ENCODE measurements at regions not wholly inside any gene's neighbourhood (a gene's known extent, or its start where the extent isn't known, plus 50 kb on each side); places are given as distances from the start of the nearest gene placed in this dataset.
"Not testable (repeated sequence)": the region's sequence is repeated elsewhere in the genome, so short reads cannot be mapped to it uniquely, and the experiment has no call there.

DNA sequence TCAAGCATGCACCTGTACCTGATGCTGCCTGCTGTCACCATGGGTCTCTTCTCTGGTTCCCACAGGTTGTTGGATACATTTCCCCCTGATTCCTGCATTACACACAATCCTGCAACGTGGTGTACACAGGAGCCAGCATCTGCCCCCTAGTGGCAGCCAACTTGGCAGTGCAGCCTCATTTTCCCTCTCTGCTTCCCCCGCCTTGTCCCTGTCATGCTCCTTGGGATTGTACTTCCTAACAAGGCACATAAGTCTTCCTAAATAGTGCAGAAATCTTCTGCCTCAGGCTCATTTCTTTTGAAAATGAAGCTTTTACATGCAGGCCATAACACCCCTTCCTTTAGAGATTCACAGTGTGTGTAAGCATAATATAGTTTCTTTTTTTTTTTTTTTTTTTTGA lies 387.5 kb downstream of the CCSER2 start:
- no peaks in the 10 kb centered on the region for H3K9me3 ChIP-seq
- intact Hi-C loops (cut with DNase I, micrococcal nuclease), result no loop called here
- DNase-seq (peak in 2 of 3 donors; percentile 28 to 35), ATAC-seq (peak; percentile 73)
- H3K36me3 ChIP-seq (ENCODE audit: low read depth), result no peaks in the 10 kb centered on the region
- no peaks in the 10 kb centered on the region for H3K4me1 ChIP-seq (ENCODE audit: low read depth)
- no peak overlapping the region for H3K4me3 ChIP-seq
- TF ChIP-seq, protein P1, sequence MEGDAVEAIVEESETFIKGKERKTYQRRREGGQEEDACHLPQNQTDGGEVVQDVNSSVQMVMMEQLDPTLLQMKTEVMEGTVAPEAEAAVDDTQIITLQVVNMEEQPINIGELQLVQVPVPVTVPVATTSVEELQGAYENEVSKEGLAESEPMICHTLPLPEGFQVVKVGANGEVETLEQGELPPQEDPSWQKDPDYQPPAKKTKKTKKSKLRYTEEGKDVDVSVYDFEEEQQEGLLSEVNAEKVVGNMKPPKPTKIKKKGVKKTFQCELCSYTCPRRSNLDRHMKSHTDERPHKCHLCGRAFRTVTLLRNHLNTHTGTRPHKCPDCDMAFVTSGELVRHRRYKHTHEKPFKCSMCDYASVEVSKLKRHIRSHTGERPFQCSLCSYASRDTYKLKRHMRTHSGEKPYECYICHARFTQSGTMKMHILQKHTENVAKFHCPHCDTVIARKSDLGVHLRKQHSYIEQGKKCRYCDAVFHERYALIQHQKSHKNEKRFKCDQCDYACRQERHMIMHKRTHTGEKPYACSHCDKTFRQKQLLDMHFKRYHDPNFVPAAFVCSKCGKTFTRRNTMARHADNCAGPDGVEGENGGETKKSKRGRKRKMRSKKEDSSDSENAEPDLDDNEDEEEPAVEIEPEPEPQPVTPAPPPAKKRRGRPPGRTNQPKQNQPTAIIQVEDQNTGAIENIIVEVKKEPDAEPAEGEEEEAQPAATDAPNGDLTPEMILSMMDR (IDR thresholded peaks at IDR 0.05), result peak; percentile 28

DNA sequence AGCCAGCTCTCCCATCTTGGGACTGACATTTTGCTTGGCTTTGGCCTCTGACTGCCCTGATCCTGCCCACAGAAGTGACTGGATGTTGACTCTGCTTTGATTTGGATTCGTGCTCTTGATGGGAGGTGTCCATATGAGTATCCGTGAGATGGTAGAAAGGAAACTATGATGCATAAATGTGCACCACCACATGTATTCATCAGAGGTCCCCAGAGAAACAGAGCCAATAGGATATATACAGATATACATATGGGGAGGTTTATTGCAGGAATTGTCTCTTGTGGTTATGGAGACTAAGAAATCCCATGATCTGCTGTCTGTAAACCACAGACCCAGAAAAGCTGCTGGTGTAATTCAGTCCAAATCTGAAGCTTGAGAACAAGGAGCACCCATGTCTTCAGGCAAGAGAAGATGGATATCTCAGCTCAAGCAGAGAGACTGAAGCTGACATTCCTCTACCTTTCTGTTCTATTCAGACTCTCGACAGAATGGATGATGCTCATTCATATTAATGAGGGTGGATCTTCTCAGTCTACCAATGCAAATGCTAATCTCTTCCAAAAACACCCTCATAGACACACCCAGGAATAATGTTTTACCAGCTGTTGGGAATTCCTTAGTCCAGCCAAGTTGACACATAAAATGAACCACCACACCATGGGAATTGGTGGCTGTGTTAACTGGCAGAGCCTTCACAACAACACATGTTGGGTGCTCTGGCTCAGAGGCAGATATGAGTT lies 390.7 kb downstream of the CCSER2 start:
- no peaks in the 10 kb centered on the region for H3K36me3 ChIP-seq (ENCODE audit: low read depth)
- intact Hi-C loops (cut with DNase I, micrococcal nuclease), result no loop called here
- H3K4me1 ChIP-seq (ENCODE audit: low read depth), result no peaks in the 10 kb centered on the region
- DNase-seq (no peak), ATAC-seq (no peak)
- TF ChIP-seq, protein P1 (IDR thresholded peaks at IDR 0.05), result no peak
- no peaks in the 10 kb centered on the region for H3K9me3 ChIP-seq
- H3K4me3 ChIP-seq, result no peak overlapping the region

DNA sequence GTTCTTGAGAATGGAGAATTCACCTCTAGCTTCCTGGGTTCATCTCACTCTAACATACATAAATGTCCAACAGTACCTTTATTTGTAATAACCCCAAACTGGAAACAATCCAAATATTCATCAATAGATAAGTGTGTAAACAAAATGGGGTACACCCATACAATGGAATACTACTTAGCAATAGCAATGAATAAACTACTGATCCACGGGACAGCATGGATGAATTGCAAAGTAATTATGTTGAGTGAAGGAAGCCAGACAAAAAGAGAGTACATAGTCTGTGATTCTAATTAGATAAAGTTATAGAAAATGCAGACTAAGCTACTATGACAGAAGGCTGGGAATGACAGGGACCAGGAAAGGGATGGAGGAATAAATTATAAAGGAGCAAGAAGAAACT lies 391.3 kb downstream of the CCSER2 start:
- TF ChIP-seq, protein P1 (IDR thresholded peaks at IDR 0.05), result no peak
- Histone ChIP-seq H3K36me3 (ENCODE audit: low read depth) (no peaks in the 10 kb centered on the region), H3K9me3 (no peaks in the 10 kb centered on the region), H3K4me1 (ENCODE audit: low read depth) (no peaks in the 10 kb centered on the region), H3K4me3 (no peak overlapping the region)
- intact Hi-C loops (cut with DNase I, micrococcal nuclease), result no loop called here
- ATAC-seq, result no peak
- no peak for DNase-seq

DNA sequence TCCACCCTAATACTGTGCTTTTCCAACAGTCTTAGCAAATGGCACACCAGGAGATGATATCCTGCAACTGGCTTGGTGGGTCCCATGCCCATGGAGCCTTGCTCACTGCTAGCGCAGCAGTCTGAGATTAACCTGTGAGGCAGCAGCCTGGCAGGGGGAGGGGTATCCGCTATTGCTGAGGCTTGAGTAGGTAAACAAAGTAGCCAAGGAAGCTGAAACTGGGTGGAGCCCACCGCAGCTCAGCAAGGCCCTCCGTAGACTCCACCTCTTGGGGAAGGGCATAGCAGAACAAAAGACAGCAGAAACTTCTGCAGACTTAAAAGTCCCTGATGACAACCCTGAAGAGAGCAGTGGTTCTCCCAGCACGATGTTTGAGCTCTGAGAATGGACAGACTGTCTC lies 399.0 kb downstream of the CCSER2 start:
- DNase-seq (no peak), ATAC-seq (no peak)
- intact Hi-C loops (cut with DNase I, micrococcal nuclease), result no loop called here
- H3K4me3 ChIP-seq, result no peak overlapping the region
- TF ChIP-seq, protein P1 (IDR thresholded peaks at IDR 0.05), result no peak
- no peaks in the 10 kb centered on the region for H3K4me1 ChIP-seq (ENCODE audit: low read depth)
- H3K9me3 ChIP-seq, result no peaks in the 10 kb centered on the region
- H3K36me3 ChIP-seq (ENCODE audit: low read depth), result no peaks in the 10 kb centered on the region

DNA sequence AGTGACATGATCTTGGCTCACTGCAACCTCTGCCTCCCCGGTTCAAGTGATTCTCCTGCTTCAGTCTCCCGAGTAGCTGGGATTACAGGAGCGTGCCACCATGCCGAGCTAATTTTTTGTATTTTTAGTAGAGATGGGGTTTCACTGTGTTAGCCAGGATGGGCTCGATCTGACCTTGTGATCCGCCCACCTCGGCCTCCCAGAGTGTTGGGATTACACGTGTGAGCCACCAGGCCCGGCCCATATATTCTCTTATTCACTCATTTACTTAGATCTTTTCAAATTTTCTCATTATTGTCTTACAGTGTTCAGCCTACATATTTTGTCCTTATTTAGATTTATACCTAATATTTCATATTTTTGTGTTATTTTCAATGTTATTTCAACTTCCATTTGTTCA lies 410.7 kb downstream of the CCSER2 start:
- intact Hi-C loops (cut with DNase I, micrococcal nuclease); DNase-seq; H3K4me3 ChIP-seq; H3K36me3 ChIP-seq (ENCODE audit: low read depth); ATAC-seq; H3K9me3 ChIP-seq; H3K4me1 ChIP-seq (ENCODE audit: low read depth): not testable (repeated sequence)

DNA sequence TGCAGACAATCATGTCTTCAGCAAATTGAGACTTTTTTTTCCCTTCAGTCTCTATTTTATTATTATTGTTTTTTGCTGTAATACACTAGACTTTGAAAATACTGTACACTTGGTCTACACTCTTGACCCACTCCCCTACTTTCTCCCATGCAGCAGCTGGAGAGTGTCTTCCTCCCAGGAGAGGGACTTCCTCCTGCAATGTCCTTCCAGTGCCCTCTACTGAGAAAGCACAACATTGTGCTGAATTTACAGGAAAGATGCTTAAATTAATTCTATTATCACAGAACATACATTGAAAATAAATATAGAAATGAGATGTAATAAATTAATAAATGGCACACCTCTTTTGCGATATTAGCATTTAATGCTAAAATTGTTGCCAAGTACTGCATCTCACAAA lies 411.3 kb downstream of the CCSER2 start:
- no peak for DNase-seq
- intact Hi-C loops (cut with DNase I, micrococcal nuclease), result loop anchor here in 1 of 2 donors (5.0 kb wide), 1 partner anchor 127 kb away; no protein-coding TSS in a partner anchor
- Histone ChIP-seq H3K9me3 (no peaks in the 10 kb centered on the region), H3K4me3 (no peak overlapping the region), H3K4me1 (ENCODE audit: low read depth) (no peaks in the 10 kb centered on the region), H3K36me3 (ENCODE audit: low read depth) (no peaks in the 10 kb centered on the region)
- TF ChIP-seq, protein P1 (IDR thresholded peaks at IDR 0.05), result no peak
- ATAC-seq, result no peak

All from mucosa of descending colon (tissue), 3 donors.